WTC11 (cell line): ENCODE measurements at regions not wholly inside any gene's neighbourhood (a gene's known extent, or its start where the extent isn't known, plus 50 kb on each side); places are given as distances from the start of the nearest gene placed in this dataset.

Experiments used
- ATAC-seq: fragments of 200-7000 bp; cut with Tn5 transposase; 2 replicates; pipeline ENCODE4 v1.10.0; 2021; ENCODE audit warnings: mild to moderate bottlenecking, moderate library complexity
- CTCF ChIA-PET: fragments of 300-600 bp; sonication (Branson Sonifier 250); formaldehyde crosslinking; loops from one replicate; lab custom pipeline; 2021; ENCODE audit warnings: antibody characterized with exemption; lab: Charles Lee
- POLR2A ChIA-PET: fragments of 350-600 bp; sonication (Branson Sonifier 250); formaldehyde crosslinking; loops from one replicate; lab custom pipeline; 2021; ENCODE audit warnings: antibody characterized with exemption; lab: Charles Lee
- DNase-seq: peaks from one replicate; pipeline ENCODE4 v3.0.0; 2021; ENCODE audit warnings: low spot score
- H3K27ac Mint-ChIP-seq: 2 replicates; pipeline ENCODE4 v1.8.0; 2021; ENCODE audit warnings: mixed read lengths
- H3K27me3 Mint-ChIP-seq: 2 replicates; pipeline ENCODE4 v1.8.0; 2021; ENCODE audit warnings: low read depth, mild to moderate bottlenecking, moderate library complexity, mixed read lengths
- H3K36me3 Mint-ChIP-seq: 2 replicates; pipeline ENCODE4 v1.8.0; 2021; ENCODE audit warnings: mixed read lengths
- H3K4me1 Mint-ChIP-seq: 2 replicates; pipeline ENCODE4 v1.8.0; 2022; ENCODE audit warnings: mixed read lengths
- H3K4me3 Mint-ChIP-seq: 2 replicates; pipeline ENCODE4 v1.8.0; 2021; ENCODE audit warnings: mild to moderate bottlenecking, moderate library complexity, mixed read lengths
- H3K9me3 Mint-ChIP-seq: 2 replicates; pipeline ENCODE4 v1.8.0; 2021; ENCODE audit warnings: mixed read lengths
- AR ChIP-seq: fragments of 250-450 bp; sonication (Bioruptor Pico); IDR thresholded peaks from 2 replicates; pipeline ENCODE4 v1.9.0; 2021; ENCODE audit warnings: mild to moderate bottlenecking
- ATF1 ChIP-seq: sonication (generic); formaldehyde crosslinking; IDR thresholded peaks from 2 replicates; pipeline ENCODE4 v1.8.1; 2023; ENCODE audit warnings: mild to moderate bottlenecking, moderate library complexity, missing genetic modification reagents
- ELF4 ChIP-seq: sonication (generic); formaldehyde crosslinking; IDR thresholded peaks from 2 replicates; pipeline ENCODE4 v1.8.1; 2022; ENCODE audit warnings: low read depth, mild to moderate bottlenecking, moderate library complexity, missing genetic modification reagents
- FOXJ3 ChIP-seq: sonication (generic); formaldehyde crosslinking; IDR thresholded peaks from 2 replicates; pipeline ENCODE4 v1.9.0; 2021; ENCODE audit warnings: missing genetic modification reagents, mild to moderate bottlenecking, borderline replicate concordance
- JAZF1 ChIP-seq: fragments of 250-450 bp; sonication (Bioruptor Pico); IDR thresholded peaks from 2 replicates; pipeline ENCODE4 v1.9.0; 2021; ENCODE audit warnings: moderate library complexity, mild to moderate bottlenecking, inconsistent platforms
- MYBL2 ChIP-seq: sonication (generic); formaldehyde crosslinking; IDR thresholded peaks from 2 replicates; pipeline ENCODE4 v1.8.1; 2023; ENCODE audit warnings: mild to moderate bottlenecking, moderate library complexity, missing genetic modification reagents
- NFATC4 ChIP-seq: fragments of 250-450 bp; sonication (Bioruptor Pico); IDR thresholded peaks from 2 replicates; pipeline ENCODE4 v1.9.0; 2021; ENCODE audit warnings: mild to moderate bottlenecking
- PREB ChIP-seq: sonication (generic); formaldehyde crosslinking; IDR thresholded peaks from 2 replicates; pipeline ENCODE4 v1.8.1; 2022; ENCODE audit warnings: mild to moderate bottlenecking, missing genetic modification reagents, moderate library complexity, borderline replicate concordance
- TEAD4 ChIP-seq: sonication (generic); formaldehyde crosslinking; IDR thresholded peaks from 2 replicates; pipeline ENCODE4 v1.8.0; 2022; ENCODE audit warnings: mild to moderate bottlenecking, missing genetic modification reagents
- USF1 ChIP-seq: sonication (generic); formaldehyde crosslinking; IDR thresholded peaks from 2 replicates; pipeline ENCODE4 v1.8.0; 2022; ENCODE audit warnings: mild to moderate bottlenecking, missing genetic modification reagents
- ZBTB21 ChIP-seq: sonication (generic); formaldehyde crosslinking; IDR thresholded peaks from 2 replicates; pipeline ENCODE4 v1.8.1; 2023; ENCODE audit warnings: mild to moderate bottlenecking, missing genetic modification reagents, borderline replicate concordance
- ZNF138 ChIP-seq: sonication (generic); formaldehyde crosslinking; conservative IDR thresholded peaks from 2 replicates; pipeline ENCODE4 v1.8.1; 2022; ENCODE audit warnings: mild to moderate bottlenecking, moderate library complexity, missing genetic modification reagents
- ZNF263 ChIP-seq: sonication (generic); formaldehyde crosslinking; IDR thresholded peaks from 2 replicates; pipeline ENCODE4 v1.8.1; 2022; ENCODE audit warnings: low read depth, mild to moderate bottlenecking, moderate library complexity, missing genetic modification reagents
- ZNF396 ChIP-seq: fragments of 250-450 bp; sonication (Bioruptor Pico); IDR thresholded peaks from 2 replicates; pipeline ENCODE4 v1.8.0; 2021; ENCODE audit warnings: mild to moderate bottlenecking, moderate library complexity, borderline replicate concordance
- ZSCAN18 ChIP-seq: fragments of 250-450 bp; sonication (Bioruptor Pico); IDR thresholded peaks from 2 replicates; pipeline ENCODE4 v2.1.2; 2022; ENCODE audit warnings: mild to moderate bottlenecking, moderate library complexity
- TF ChIP-seq, protein P1 (sequence below): sonication (generic); formaldehyde crosslinking; IDR thresholded peaks from 2 replicates; pipeline ENCODE4 v1.8.1; 2022; ENCODE audit warnings: missing genetic modification reagents, borderline replicate concordance
- TF ChIP-seq, protein P2 (sequence below): sonication (generic); formaldehyde crosslinking; IDR thresholded peaks from 2 replicates; pipeline ENCODE4 v1.8.1; 2023; ENCODE audit warnings: mild to moderate bottlenecking, missing genetic modification reagents
- TF ChIP-seq, protein P3 (sequence below): sonication (generic); formaldehyde crosslinking; IDR thresholded peaks from 2 replicates; pipeline ENCODE4 v1.8.1; 2022; ENCODE audit warnings: mild to moderate bottlenecking, moderate library complexity, missing genetic modification reagents
- TF ChIP-seq, protein P4 (sequence below): sonication (generic); formaldehyde crosslinking; IDR thresholded peaks from 2 replicates; pipeline ENCODE4 v1.8.0; 2022; ENCODE audit warnings: missing genetic modification reagents

DNA sequence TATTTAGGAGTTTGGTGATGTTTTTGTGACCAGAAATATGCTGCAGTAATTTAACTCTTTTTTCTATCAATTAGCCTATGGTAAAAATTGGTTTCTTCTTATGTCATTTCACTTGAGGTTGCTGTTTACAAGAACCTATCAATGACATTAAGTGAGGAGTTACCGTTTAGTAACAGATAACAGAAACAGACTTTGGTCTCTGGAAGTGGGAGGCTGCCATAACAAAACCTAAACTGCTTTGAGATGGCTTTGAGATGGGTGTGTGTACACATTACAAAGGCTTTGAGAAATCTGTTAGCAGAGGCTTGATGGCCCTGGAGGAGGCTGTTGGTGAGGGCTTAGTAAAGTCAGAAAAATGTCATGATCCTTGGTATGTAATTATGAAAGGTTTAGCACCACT lies 90.0 kb downstream of the TMEM114 start:
- peaks cover 79% of the 10 kb centered on the region for H3K9me3 Mint-ChIP-seq
- peaks cover 52% of the 10 kb centered on the region for H3K36me3 Mint-ChIP-seq

More for the DNA sequence above, 90.0 kb downstream of the TMEM114 start:
- TF ChIP-seq, protein P1, sequence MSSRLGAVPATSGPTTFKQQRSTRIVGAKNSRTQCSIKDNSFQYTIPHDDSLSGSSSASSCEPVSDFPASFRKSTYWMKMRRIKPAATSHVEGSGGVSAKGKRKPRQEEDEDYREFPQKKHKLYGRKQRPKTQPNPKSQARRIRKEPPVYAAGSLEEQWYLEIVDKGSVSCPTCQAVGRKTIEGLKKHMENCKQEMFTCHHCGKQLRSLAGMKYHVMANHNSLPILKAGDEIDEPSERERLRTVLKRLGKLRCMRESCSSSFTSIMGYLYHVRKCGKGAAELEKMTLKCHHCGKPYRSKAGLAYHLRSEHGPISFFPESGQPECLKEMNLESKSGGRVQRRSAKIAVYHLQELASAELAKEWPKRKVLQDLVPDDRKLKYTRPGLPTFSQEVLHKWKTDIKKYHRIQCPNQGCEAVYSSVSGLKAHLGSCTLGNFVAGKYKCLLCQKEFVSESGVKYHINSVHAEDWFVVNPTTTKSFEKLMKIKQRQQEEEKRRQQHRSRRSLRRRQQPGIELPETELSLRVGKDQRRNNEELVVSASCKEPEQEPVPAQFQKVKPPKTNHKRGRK (CRISPR knock-in tag), result no peak
- TF ChIP-seq ZBTB21 (CRISPR knock-in tag) (no peak), ELF4 (no peak), ZNF263 (CRISPR knock-in tag) (no peak), JAZF1 (CRISPR knock-in tag) (no peak), AR (CRISPR knock-in tag) (no peak), ATF1 (CRISPR knock-in tag) (no peak), PREB (CRISPR knock-in tag) (no peak), FOXJ3 (CRISPR knock-in tag) (no peak), USF1 (CRISPR knock-in tag) (no peak), ZSCAN18 (CRISPR knock-in tag) (no peak), ZNF138 (CRISPR knock-in tag) (no peak), NFATC4 (no peak), TEAD4 (no peak), MYBL2 (no peak), ZNF396 (CRISPR knock-in tag) (no peak)
- TF ChIP-seq, protein P2, sequence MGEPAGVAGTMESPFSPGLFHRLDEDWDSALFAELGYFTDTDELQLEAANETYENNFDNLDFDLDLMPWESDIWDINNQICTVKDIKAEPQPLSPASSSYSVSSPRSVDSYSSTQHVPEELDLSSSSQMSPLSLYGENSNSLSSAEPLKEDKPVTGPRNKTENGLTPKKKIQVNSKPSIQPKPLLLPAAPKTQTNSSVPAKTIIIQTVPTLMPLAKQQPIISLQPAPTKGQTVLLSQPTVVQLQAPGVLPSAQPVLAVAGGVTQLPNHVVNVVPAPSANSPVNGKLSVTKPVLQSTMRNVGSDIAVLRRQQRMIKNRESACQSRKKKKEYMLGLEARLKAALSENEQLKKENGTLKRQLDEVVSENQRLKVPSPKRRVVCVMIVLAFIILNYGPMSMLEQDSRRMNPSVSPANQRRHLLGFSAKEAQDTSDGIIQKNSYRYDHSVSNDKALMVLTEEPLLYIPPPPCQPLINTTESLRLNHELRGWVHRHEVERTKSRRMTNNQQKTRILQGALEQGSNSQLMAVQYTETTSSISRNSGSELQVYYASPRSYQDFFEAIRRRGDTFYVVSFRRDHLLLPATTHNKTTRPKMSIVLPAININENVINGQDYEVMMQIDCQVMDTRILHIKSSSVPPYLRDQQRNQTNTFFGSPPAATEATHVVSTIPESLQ (CRISPR knock-in tag), result no peak
- TF ChIP-seq, protein P3, sequence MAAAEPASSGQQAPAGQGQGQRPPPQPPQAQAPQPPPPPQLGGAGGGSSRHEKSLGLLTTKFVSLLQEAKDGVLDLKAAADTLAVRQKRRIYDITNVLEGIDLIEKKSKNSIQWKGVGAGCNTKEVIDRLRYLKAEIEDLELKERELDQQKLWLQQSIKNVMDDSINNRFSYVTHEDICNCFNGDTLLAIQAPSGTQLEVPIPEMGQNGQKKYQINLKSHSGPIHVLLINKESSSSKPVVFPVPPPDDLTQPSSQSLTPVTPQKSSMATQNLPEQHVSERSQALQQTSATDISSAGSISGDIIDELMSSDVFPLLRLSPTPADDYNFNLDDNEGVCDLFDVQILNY, result no peak
- TF ChIP-seq, protein P4, sequence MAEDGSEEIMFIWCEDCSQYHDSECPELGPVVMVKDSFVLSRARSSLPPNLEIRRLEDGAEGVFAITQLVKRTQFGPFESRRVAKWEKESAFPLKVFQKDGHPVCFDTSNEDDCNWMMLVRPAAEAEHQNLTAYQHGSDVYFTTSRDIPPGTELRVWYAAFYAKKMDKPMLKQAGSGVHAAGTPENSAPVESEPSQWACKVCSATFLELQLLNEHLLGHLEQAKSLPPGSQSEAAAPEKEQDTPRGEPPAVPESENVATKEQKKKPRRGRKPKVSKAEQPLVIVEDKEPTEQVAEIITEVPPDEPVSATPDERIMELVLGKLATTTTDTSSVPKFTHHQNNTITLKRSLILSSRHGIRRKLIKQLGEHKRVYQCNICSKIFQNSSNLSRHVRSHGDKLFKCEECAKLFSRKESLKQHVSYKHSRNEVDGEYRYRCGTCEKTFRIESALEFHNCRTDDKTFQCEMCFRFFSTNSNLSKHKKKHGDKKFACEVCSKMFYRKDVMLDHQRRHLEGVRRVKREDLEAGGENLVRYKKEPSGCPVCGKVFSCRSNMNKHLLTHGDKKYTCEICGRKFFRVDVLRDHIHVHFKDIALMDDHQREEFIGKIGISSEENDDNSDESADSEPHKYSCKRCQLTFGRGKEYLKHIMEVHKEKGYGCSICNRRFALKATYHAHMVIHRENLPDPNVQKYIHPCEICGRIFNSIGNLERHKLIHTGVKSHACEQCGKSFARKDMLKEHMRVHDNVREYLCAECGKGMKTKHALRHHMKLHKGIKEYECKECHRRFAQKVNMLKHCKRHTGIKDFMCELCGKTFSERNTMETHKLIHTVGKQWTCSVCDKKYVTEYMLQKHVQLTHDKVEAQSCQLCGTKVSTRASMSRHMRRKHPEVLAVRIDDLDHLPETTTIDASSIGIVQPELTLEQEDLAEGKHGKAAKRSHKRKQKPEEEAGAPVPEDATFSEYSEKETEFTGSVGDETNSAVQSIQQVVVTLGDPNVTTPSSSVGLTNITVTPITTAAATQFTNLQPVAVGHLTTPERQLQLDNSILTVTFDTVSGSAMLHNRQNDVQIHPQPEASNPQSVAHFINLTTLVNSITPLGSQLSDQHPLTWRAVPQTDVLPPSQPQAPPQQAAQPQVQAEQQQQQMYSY (CRISPR knock-in tag), result no peak
- Mint-ChIP-seq H3K4me1 (no peaks in the 10 kb centered on the region), H3K4me3 (no peak overlapping the region), H3K27me3 (peaks cover 11% of the 10 kb centered on the region; the same call in 1 of the 2 replicates), H3K27ac (no peak overlapping the region)
- ATAC-seq, result no peak
- CTCF ChIA-PET, result no interaction called here
- POLR2A ChIA-PET, result no interaction called here
- no peak for DNase-seq
